ENCODE measurements at regions not wholly inside any gene's neighbourhood (a gene's known extent, or its start where the extent isn't known, plus 50 kb on each side); places are given as distances from the start of the nearest gene placed in this dataset.

GRCh38 chr2:173659509-173659908 lies 304.8 kb downstream of the CDCA7 start:
- Histone ChIP-seq H4K20me1 (replicated peaks in 1 of 2; ENCODE audit: control insufficient read depth in 1 of 2, insufficient read depth in 2 of 2, low read length in 2 of 2) (no peaks in the 10 kb centered on the region), H2AFZ (ENCODE audit: low read length) (no peak overlapping the region), H3K18ac (ENCODE audit: extremely low read depth, low read length) (no peak overlapping the region), H3K4ac (replicated peaks; ENCODE audit: insufficient read length, low read depth, low read length) (no peak overlapping the region), H2BK20ac (ENCODE audit: low read length) (no peak overlapping the region), H3K4me2 (ENCODE audit: insufficient read depth in 1 of 2, low read depth in 2 of 2, low read length in 2 of 2) (no peak overlapping the region), H3K27ac (ENCODE audit: low read depth, low read length) (no peak overlapping the region), H3K4me1 (replicated peaks in 1 of 4; ENCODE audit: control insufficient read depth in 3 of 4, insufficient read depth in 4 of 4, low read length in 3 of 4) (no peaks in the 10 kb centered on the region), H3K23ac (ENCODE audit: insufficient read length) (no peak overlapping the region), H3K23me2 (ENCODE audit: low read depth, low read length) (no peaks in the 10 kb centered on the region), H2AK5ac (ENCODE audit: low read depth, low read length) (no peak overlapping the region), H4K8ac (ENCODE audit: extremely low read depth, insufficient read depth, low read length) (no peak overlapping the region), H4K5ac (ENCODE audit: insufficient read length, low read depth, low read length) (no peak overlapping the region), H3K9me3 (ENCODE audit: insufficient read depth in 2 of 2, low read depth in 1 of 2, low read length in 1 of 2) (no peaks in the 10 kb centered on the region), H3K4me3 (ENCODE audit: extremely low read depth in 1 of 4, insufficient read depth in 2 of 4, low read depth in 3 of 4, low read length in 4 of 4) (no peak overlapping the region), H3K56ac (replicated peaks; ENCODE audit: insufficient read length, low read depth, low read length) (no peak overlapping the region), H2BK5ac (ENCODE audit: low read depth, low read length) (no peak overlapping the region; the same call in 1 of the 2 replicates), H3K79me2 (ENCODE audit: control insufficient read depth in 1 of 2, insufficient read depth in 2 of 2, low read length in 2 of 2) (no peaks in the 10 kb centered on the region), H2BK12ac (ENCODE audit: low read depth, low read length) (no peak overlapping the region), H2BK120ac (replicated peaks; ENCODE audit: low read depth, low read length) (no peak overlapping the region), H4K91ac (replicated peaks; ENCODE audit: insufficient read length, low read length) (no peak overlapping the region), H3K27me3 (replicated peaks in 1 of 4; ENCODE audit: control insufficient read depth in 3 of 4, extremely low read depth in 1 of 4, insufficient read depth in 3 of 4, low read length in 3 of 4) (no peaks in the 10 kb centered on the region), H3K14ac (ENCODE audit: insufficient read length) (no peak overlapping the region), H3K79me1 (ENCODE audit: low read depth, low read length) (no peaks in the 10 kb centered on the region), H3K9ac (replicated peaks in 1 of 4; ENCODE audit: extremely low read depth in 1 of 4, low read depth in 3 of 4, low read length in 3 of 4) (no peak overlapping the region), H3K36me3 (ENCODE audit: control insufficient read depth in 2 of 4, insufficient read depth in 4 of 4, low read length in 3 of 4) (no peaks in the 10 kb centered on the region), H2BK15ac (ENCODE audit: low read length) (no peak overlapping the region)
- ChIA-PET POLR2A (ENCODE audit: partially characterized antibody) (interaction anchor here (1.5 kb wide), 1 partner anchor 20 kb away, joined by 4 read pairs; no protein-coding TSS in a partner anchor), CTCF (ENCODE audit: partially characterized antibody) (interaction anchor here (1.1 kb wide), 1 partner anchor 9 kb away, joined by 3 read pairs; no protein-coding TSS in a partner anchor)
- no peak for DNase-seq (ENCODE audit: low read depth in 1 of 2, low spot score in 2 of 2)
- TF ChIP-seq GABPA (IDR thresholded peaks at IDR 0.05; ENCODE audit: borderline replicate concordance, insufficient read depth, low read length) (no peak), POLR2A (IDR thresholded peaks at IDR 0.05; ENCODE audit: control extremely low read depth in 1 of 2, low read depth in 2 of 2, low read length in 2 of 2) (no peak), HDAC6 (IDR thresholded peaks at IDR 0.05; ENCODE audit: low read depth, low read length) (no peak)
- 89% methylated on average over 8 of the region's 8 CpGs; no CpG with 5 or more reads in 1 of the 2 experiments for WGBS, 2 experiments (ENCODE audit: extremely low coverage in 1 of 2, insufficient coverage in 1 of 2, insufficient read length in 1 of 2, insufficient replicate concordance in 2 of 2, low coverage in 1 of 2, low lambda C conversion rate in 2 of 2, missing lambda C conversion rate in 1 of 2)
- FAIRE-seq = no peak
